NCI-H82 treated with DMSO at 0.1 percent for 48 hours (cell line): ENCODE measurements at regions not wholly inside any gene's neighbourhood (a gene's known extent, or its start where the extent isn't known, plus 50 kb on each side); places are given as distances from the start of the nearest gene placed in this dataset.

Source experiments
- DNase-seq: peaks from one replicate; lab custom pipeline; 2025; ENCODE audit not compliant: unreplicated experiment; lab: John Stamatoyannopoulos, UW

- DNase-seq: no peak
These were observed 299.3 kb upstream of the PITRM1 start for GRCh38 chr10:3471927-3472286.

- DNase-seq: no peak
These were observed 298.9 kb upstream of the PITRM1 start for GRCh38 chr10:3471472-3471871.

- no peak for DNase-seq
These were observed 297.6 kb upstream of the PITRM1 start for GRCh38 chr10:3470191-3470590.

- DNase-seq: no peak
These were observed 297.0 kb upstream of the PITRM1 start for GRCh38 chr10:3469639-3470020.

- no peak for DNase-seq
These were observed 296.5 kb upstream of the PITRM1 start for GRCh38 chr10:3468919-3469638.

- no peak for DNase-seq
These were observed 294.7 kb upstream of the PITRM1 start for GRCh38 chr10:3467052-3467951.

GRCh38 chr10:3465406-3465891 is 292.9 kb upstream of the PITRM1 start:
- no peak for DNase-seq

GRCh38 chr10:3464760-3465405 is 292.3 kb upstream of the PITRM1 start:
- DNase-seq: no peak

GRCh38 chr10:3460420-3461128 is 288.0 kb upstream of the PITRM1 start:
- DNase-seq: no peak

- DNase-seq: no peak
These were observed 283.1 kb upstream of the PITRM1 start for GRCh38 chr10:3455385-3456334.

- no peak for DNase-seq
These were observed 280.2 kb upstream of the PITRM1 start for GRCh38 chr10:3452683-3453361.

GRCh38 chr10:3452173-3452626 is 279.6 kb upstream of the PITRM1 start:
- no peak for DNase-seq

GRCh38 chr10:3451516-3452172 is 279.1 kb upstream of the PITRM1 start:
- no peak for DNase-seq

GRCh38 chr10:3446221-3446620 is 273.6 kb upstream of the PITRM1 start:
- DNase-seq: no peak

GRCh38 chr10:3445648-3446047 is 273.1 kb upstream of the PITRM1 start:
- no peak for DNase-seq

GRCh38 chr10:3442451-3442990 is 269.9 kb upstream of the PITRM1 start:
- no peak for DNase-seq

- DNase-seq: no peak
These were observed 266.6 kb upstream of the PITRM1 start for GRCh38 chr10:3439183-3439582.

- no peak for DNase-seq
These were observed 266.0 kb upstream of the PITRM1 start for GRCh38 chr10:3438606-3439005.

GRCh38 chr10:3435671-3436070 is 263.1 kb upstream of the PITRM1 start:
- no peak for DNase-seq
